ENCODE measurements at regions not wholly inside any gene's neighbourhood (a gene's known extent, or its start where the extent isn't known, plus 50 kb on each side); places are given as distances from the start of the nearest gene placed in this dataset.
"Not testable (repeated sequence)": the region's sequence is repeated elsewhere in the genome, so short reads cannot be mapped to it uniquely, and the experiment has no call there.

DNA sequence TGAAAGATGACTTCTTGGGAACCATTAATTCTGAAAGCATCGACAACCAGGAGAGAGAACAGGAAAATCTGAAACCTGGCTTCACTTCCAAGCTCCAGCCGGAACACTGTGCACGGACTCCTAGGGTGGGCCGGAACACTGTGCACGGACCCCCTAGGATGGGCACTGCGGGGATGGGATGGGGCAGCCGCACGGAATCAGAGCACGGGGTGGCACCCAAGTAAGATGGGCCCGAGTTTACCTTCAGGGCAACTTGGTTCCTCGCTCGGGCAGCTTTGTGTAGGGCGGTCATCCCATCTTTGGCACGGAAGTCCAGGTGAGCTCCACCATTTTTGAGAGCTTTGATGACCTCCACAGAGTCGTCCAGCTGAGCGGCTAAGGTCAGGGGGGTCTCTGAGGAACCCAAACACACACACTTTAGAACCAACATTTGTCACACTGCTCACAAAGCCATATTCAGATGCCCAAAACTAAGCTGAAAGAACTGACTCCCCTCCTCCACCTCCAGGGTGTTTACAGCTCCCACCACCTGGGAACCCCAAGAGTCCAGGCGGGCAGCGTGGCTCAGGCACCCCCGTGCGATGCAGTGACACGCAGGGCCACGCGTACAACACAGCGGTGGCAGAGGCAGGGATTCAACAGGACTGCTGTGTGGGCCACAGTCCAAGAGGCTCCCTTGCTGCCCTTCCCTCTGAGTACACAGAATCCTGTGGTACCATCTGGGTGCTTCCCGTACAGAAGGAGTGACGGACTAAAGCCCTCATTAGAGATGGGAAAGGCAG, 157.9 kb downstream of the SHANK2 start:
- H3K27ac ChIP-seq (ENCODE audit: low read depth, low read length) = no peak overlapping the region
- H4K5ac ChIP-seq (ENCODE audit: low read length) = no peak overlapping the region
- no peak overlapping the region for H3K9ac ChIP-seq (ENCODE audit: low read length)
- no peak overlapping the region for H2BK5ac ChIP-seq (ENCODE audit: low read length)
- no peak overlapping the region for H3K4me2 ChIP-seq (ENCODE audit: low read length)
- no peaks in the 10 kb centered on the region for H3K4me1 ChIP-seq (ENCODE audit: control insufficient read depth, low read depth, low read length)
- no peak overlapping the region for H3K23ac ChIP-seq (ENCODE audit: low read length)
- no peaks in the 10 kb centered on the region for H3K27me3 ChIP-seq (ENCODE audit: insufficient read depth, low read length, poor library complexity)
- no peak overlapping the region for H3K4me3 ChIP-seq (ENCODE audit: low read length)
- peaks cover 2% of the 10 kb centered on the region for H3K36me3 ChIP-seq (ENCODE audit: control insufficient read depth, insufficient read depth, low read length)
- no peaks in the 10 kb centered on the region for H3K79me2 ChIP-seq (ENCODE audit: control insufficient read depth, insufficient read depth, low read length)
- no CpG with 5 or more reads among the region's 26 CpGs for WGBS (ENCODE audit: extremely low coverage, insufficient coverage, low lambda C conversion rate)
- H3K79me1 ChIP-seq (ENCODE audit: low read length) = peaks cover 3% of the 10 kb centered on the region
- H3K18ac ChIP-seq (ENCODE audit: low read length) = no peak overlapping the region
- H2BK15ac ChIP-seq (replicated peaks; ENCODE audit: low read depth) = no peak overlapping the region
- no peak overlapping the region for H2BK120ac ChIP-seq (ENCODE audit: low read depth, low read length)
- H3K4ac ChIP-seq (ENCODE audit: low read depth, low read length) = no peak overlapping the region
- no peak for DNase-seq
- no peak overlapping the region for H2AK5ac ChIP-seq (ENCODE audit: low read length)
- H3K56ac ChIP-seq (ENCODE audit: low read length) = no peak overlapping the region
- no peak overlapping the region for H4K8ac ChIP-seq (ENCODE audit: low read depth, low read length)

DNA sequence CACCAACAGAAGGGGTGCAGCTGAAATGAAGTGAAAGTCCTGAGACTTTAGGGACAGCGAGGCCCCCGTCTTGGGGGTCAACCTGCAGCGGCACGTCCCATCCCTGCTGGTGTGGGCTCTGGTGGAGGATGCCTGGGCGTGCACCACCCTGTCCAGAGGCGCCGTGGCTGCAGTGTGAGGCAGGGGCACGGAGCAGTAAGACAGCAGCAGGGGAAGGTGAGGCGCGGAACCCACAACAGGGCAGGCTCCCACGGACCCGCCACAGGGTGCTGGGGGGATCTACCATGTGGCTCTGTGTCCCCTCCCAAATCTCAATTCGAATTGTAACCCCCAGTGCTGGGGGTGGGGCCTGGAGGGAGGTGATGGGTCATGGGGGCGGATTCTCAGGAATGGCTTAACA, 158.6 kb downstream of the SHANK2 start:
- H4K5ac ChIP-seq (ENCODE audit: low read length) = no peak overlapping the region
- H3K9ac ChIP-seq (ENCODE audit: low read length) = no peak overlapping the region
- no peaks in the 10 kb centered on the region for H3K79me2 ChIP-seq (ENCODE audit: control insufficient read depth, insufficient read depth, low read length)
- H3K27me3 ChIP-seq (ENCODE audit: insufficient read depth, low read length, poor library complexity) = no peaks in the 10 kb centered on the region
- H3K4me2 ChIP-seq (ENCODE audit: low read length) = no peak overlapping the region
- H3K27ac ChIP-seq (ENCODE audit: low read depth, low read length) = no peak overlapping the region
- H3K36me3 ChIP-seq (ENCODE audit: control insufficient read depth, insufficient read depth, low read length) = peaks cover 2% of the 10 kb centered on the region
- DNase-seq = no peak
- H4K8ac ChIP-seq (ENCODE audit: low read depth, low read length) = no peak overlapping the region
- no peak overlapping the region for H3K23ac ChIP-seq (ENCODE audit: low read length)
- H3K4ac ChIP-seq (ENCODE audit: low read depth, low read length) = no peak overlapping the region
- no peak overlapping the region for H3K18ac ChIP-seq (ENCODE audit: low read length)
- peaks cover 3% of the 10 kb centered on the region for H3K79me1 ChIP-seq (ENCODE audit: low read length)
- no peak overlapping the region for H3K56ac ChIP-seq (ENCODE audit: low read length)
- no CpG with 5 or more reads among the region's 14 CpGs for WGBS (ENCODE audit: extremely low coverage, insufficient coverage, low lambda C conversion rate)
- no peaks in the 10 kb centered on the region for H3K4me1 ChIP-seq (ENCODE audit: control insufficient read depth, low read depth, low read length)
- H3K4me3 ChIP-seq (ENCODE audit: low read length) = no peak overlapping the region
- no peak overlapping the region for H2BK120ac ChIP-seq (ENCODE audit: low read depth, low read length)
- no peak overlapping the region for H2AK5ac ChIP-seq (ENCODE audit: low read length)
- H2BK5ac ChIP-seq (ENCODE audit: low read length) = no peak overlapping the region
- no peak overlapping the region for H2BK15ac ChIP-seq (replicated peaks; ENCODE audit: low read depth)

DNA sequence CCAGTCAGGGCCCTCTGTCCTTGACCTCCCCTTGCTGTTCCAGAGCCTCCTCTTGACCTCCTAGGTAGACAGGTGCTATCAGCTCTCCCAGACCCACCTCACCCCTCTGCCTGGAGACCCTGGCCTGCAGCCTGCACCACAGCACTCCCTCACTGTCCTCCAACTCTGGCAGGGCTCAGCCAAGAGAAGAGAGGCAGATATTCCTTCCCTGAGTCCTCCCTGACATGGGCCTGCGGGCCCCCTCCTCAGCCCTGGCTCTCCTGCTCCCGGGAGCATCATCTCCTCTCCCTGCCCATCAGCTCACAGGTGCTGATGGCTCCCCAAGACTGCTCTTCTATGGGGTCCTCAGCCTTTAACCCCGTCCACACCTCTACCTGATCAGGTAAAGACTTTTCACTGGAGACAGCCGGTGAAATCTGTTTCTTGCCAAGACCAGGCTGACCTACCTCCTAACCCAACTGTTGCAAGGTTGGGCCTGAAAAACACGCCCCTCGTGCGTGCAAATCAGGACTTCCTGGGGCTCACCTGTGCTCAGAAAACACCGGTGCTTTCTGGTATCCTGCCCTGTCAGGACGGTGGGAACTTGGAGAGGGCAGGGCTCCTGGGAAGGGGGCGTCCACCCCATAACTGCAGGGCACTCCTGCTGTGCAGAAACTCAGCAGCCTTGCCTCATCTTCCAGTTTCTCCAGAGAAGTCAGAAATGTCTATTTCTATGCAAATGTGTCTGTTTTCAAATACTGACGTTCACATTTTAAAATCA, 160.7 kb downstream of the SHANK2 start:
- Histone ChIP-seq H3K27ac (ENCODE audit: low read depth, low read length) (no peak overlapping the region), H4K8ac (ENCODE audit: low read depth, low read length) (no peak overlapping the region), H3K23ac (ENCODE audit: low read length) (no peak overlapping the region), H3K56ac (ENCODE audit: low read length) (no peak overlapping the region), H3K36me3 (ENCODE audit: control insufficient read depth, insufficient read depth, low read length) (no peaks in the 10 kb centered on the region), H3K18ac (ENCODE audit: low read length) (no peak overlapping the region), H3K79me1 (ENCODE audit: low read length) (no peaks in the 10 kb centered on the region), H3K79me2 (ENCODE audit: control insufficient read depth, insufficient read depth, low read length) (no peaks in the 10 kb centered on the region), H2AK5ac (ENCODE audit: low read length) (no peak overlapping the region), H3K27me3 (ENCODE audit: insufficient read depth, low read length, poor library complexity) (no peaks in the 10 kb centered on the region), H3K4me1 (ENCODE audit: control insufficient read depth, low read depth, low read length) (no peaks in the 10 kb centered on the region), H3K9ac (ENCODE audit: low read length) (no peak overlapping the region), H3K4me3 (ENCODE audit: low read length) (no peak overlapping the region), H3K4me2 (ENCODE audit: low read length) (no peak overlapping the region), H3K4ac (ENCODE audit: low read depth, low read length) (no peak overlapping the region), H2BK120ac (ENCODE audit: low read depth, low read length) (no peak overlapping the region), H2BK5ac (ENCODE audit: low read length) (no peak overlapping the region), H4K5ac (ENCODE audit: low read length) (no peak overlapping the region), H2BK15ac (replicated peaks; ENCODE audit: low read depth) (no peak overlapping the region)
- no peak for DNase-seq
- no CpG with 5 or more reads among the region's 11 CpGs for WGBS (ENCODE audit: extremely low coverage, insufficient coverage, low lambda C conversion rate)

DNA sequence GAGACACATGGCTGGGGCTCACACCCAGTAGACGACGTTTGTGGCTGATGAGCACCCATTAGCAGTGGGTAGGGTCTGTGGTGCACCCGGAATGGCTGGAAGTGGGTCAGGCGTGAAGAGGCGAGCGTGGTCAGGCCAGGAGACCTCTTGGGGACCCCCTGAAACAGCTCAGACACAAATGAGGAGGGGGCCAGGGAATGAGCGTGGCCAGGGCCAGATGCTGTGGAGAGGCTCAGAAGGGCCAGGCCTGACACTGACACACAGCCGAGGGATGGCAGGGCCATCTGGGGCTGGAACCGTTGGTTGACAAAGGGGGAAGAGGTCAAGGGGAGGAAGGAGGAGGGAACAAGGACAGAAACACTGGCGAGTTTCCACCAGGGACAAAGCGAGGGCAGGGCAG, 162.8 kb downstream of the SHANK2 start:
- Histone ChIP-seq H3K18ac (ENCODE audit: low read length) (no peak overlapping the region), H3K4ac (ENCODE audit: low read depth, low read length) (no peak overlapping the region)
- WGBS (ENCODE audit: extremely low coverage, insufficient coverage, low lambda C conversion rate) = no CpG with 5 or more reads among the region's 11 CpGs

DNA sequence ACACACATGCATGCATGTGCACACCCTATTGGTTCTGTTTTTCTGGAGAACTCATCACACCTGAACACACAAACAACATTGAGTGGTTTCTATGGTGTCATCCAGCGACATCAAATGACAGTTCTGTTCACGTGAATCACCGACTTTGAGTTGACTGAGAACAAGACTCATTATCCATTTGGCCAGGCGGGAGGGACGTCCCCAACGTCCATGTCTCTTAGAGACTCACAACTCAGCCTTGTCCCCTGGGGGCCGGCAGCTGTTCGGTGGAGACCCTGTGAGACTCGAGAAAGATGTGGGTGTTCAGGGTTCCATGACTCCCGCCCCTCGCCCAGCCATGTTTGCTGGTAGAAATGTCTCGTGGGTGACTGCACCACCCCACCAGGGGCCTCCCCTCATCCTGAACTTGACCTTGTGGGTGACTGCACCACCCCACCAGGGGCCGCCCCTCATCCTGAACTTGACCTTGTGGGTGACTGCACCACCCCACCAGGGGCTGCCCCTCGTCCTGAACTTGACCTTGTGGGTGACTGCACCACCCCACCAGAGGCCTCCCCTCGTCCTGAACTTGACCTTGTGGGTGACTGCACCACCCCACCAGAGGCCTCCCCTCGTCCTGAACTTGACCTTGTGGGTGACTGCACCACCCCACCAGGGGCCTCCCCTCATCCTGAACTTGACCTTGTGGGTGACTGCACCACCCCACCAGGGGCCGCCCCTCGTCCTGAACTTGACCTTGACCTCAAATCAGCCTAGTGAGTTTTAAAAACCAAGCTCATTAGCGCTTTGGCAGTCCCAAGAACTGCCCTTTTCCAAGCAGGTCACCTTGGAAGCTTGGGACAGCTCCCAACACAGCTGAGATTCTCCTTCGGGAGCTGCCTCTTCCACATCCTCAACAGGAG, 163.8 kb downstream of the SHANK2 start:
- not testable (repeated sequence) for H2BK120ac ChIP-seq (ENCODE audit: low read depth, low read length); H3K4me1 ChIP-seq (ENCODE audit: control insufficient read depth, low read depth, low read length); H3K27ac ChIP-seq (ENCODE audit: low read depth, low read length); H3K4me2 ChIP-seq (ENCODE audit: low read length); H3K9ac ChIP-seq (ENCODE audit: low read length); H3K27me3 ChIP-seq (ENCODE audit: insufficient read depth, low read length, poor library complexity); H3K56ac ChIP-seq (ENCODE audit: low read length); H3K36me3 ChIP-seq (ENCODE audit: control insufficient read depth, insufficient read depth, low read length); H2BK15ac ChIP-seq (replicated peaks; ENCODE audit: low read depth); H2BK5ac ChIP-seq (ENCODE audit: low read length); H3K23ac ChIP-seq (ENCODE audit: low read length); H4K8ac ChIP-seq (ENCODE audit: low read depth, low read length); H3K79me1 ChIP-seq (ENCODE audit: low read length); H3K18ac ChIP-seq (ENCODE audit: low read length); H3K4me3 ChIP-seq (ENCODE audit: low read length); H3K4ac ChIP-seq (ENCODE audit: low read depth, low read length); H4K5ac ChIP-seq (ENCODE audit: low read length); DNase-seq; H3K79me2 ChIP-seq (ENCODE audit: control insufficient read depth, insufficient read depth, low read length); H2AK5ac ChIP-seq (ENCODE audit: low read length)
- no CpG with 5 or more reads among the region's 20 CpGs for WGBS (ENCODE audit: extremely low coverage, insufficient coverage, low lambda C conversion rate)

More for the DNA sequence above, 162.8 kb downstream of the SHANK2 start:
- DNase-seq = no peak
- H3K4me3 ChIP-seq (ENCODE audit: low read length) = no peak overlapping the region
- H3K23ac ChIP-seq (ENCODE audit: low read length) = no peak overlapping the region
- H3K4me2 ChIP-seq (ENCODE audit: low read length) = no peak overlapping the region
- H2BK15ac ChIP-seq (replicated peaks; ENCODE audit: low read depth) = no peak overlapping the region
- H3K79me1 ChIP-seq (ENCODE audit: low read length) = no peaks in the 10 kb centered on the region
- no peak overlapping the region for H2BK5ac ChIP-seq (ENCODE audit: low read length)
- H3K27me3 ChIP-seq (ENCODE audit: insufficient read depth, low read length, poor library complexity) = no peaks in the 10 kb centered on the region
- no peak overlapping the region for H3K9ac ChIP-seq (ENCODE audit: low read length)
- no peak overlapping the region for H3K56ac ChIP-seq (ENCODE audit: low read length)
- no peaks in the 10 kb centered on the region for H3K79me2 ChIP-seq (ENCODE audit: control insufficient read depth, insufficient read depth, low read length)
- H3K27ac ChIP-seq (ENCODE audit: low read depth, low read length) = no peak overlapping the region
- no peaks in the 10 kb centered on the region for H3K36me3 ChIP-seq (ENCODE audit: control insufficient read depth, insufficient read depth, low read length)
- H3K4me1 ChIP-seq (ENCODE audit: control insufficient read depth, low read depth, low read length) = no peaks in the 10 kb centered on the region
- H2BK120ac ChIP-seq (ENCODE audit: low read depth, low read length) = no peak overlapping the region
- H2AK5ac ChIP-seq (ENCODE audit: low read length) = no peak overlapping the region
- no peak overlapping the region for H4K8ac ChIP-seq (ENCODE audit: low read depth, low read length)
- H4K5ac ChIP-seq (ENCODE audit: low read length) = no peak overlapping the region

Measured in mesendoderm (in vitro differentiated cells).